HepG2 (cell line): ENCODE measurements at regions not wholly inside any gene's neighbourhood (a gene's known extent, or its start where the extent isn't known, plus 50 kb on each side); places are given as distances from the start of the nearest gene placed in this dataset.

Source experiments
- ATAC-seq: fragments of 200-7000 bp; cut with Tn5 transposase; 3 replicates; pipeline ENCODE4 v1.9.1; 2020; ENCODE audit warnings: mild to moderate bottlenecking, moderate library complexity
- BruUV-seq: library from RNA; stranded (reverse); fragments of 400-500 nt; replicated peaks from 2 replicates; lab custom pipeline; 2021; lab: Mats Ljungman, UMichigan
- CTCF ChIA-PET: fragments of 300-600 bp; formaldehyde crosslinking; extraction: SDS; loops from one replicate; lab custom pipeline; 2021; ENCODE audit warnings: low total read pairs, inconsistent platforms, low intra/inter-chr PET ratio; lab: Yijun Ruan, JAX
- POLR2A ChIA-PET: fragments of 350-600 bp; sonication (Branson Sonifier 250); formaldehyde crosslinking; loops from one replicate; lab custom pipeline; 2020; ENCODE audit warnings: antibody characterized with exemption, inconsistent platforms; lab: Yijun Ruan, JAX
- DNase-seq: peaks from one replicate; pipeline ENCODE4 v3.0.0-alpha.2; 2015; ENCODE audit warnings: low spot score
- FAIRE-seq: peaks from 3 replicates; lab custom pipeline; 2011; peaks lifted over from hg19 to GRCh38; lab: Jason Lieb, UNC
- H2AFZ ChIP-seq: one replicate; pipeline ENCODE4 v1.6.1; 2011; ENCODE audit warnings: low read length, inconsistent platforms
- H3K27ac ChIP-seq: fragments of 300-600 bp; 3 replicates; pipeline ENCODE4 v1.8.0; 2011; ENCODE audit warnings: mixed run types, mild to moderate bottlenecking, mixed read lengths, low read length, inconsistent platforms; ENCODE audit not compliant: insufficient read depth; ENCODE audit errors: extremely low read length
- H3K27me3 ChIP-seq, 2 experiments: fragments of 200-600 bp in 1 of 2; 2 replicates in 1 of 2; 3 replicates in 1 of 2; pipeline versions ENCODE4 v1.6.0 to v1.8.0; 2011; ENCODE audit warnings: low read length in 2 of 2, mild to moderate bottlenecking in 2 of 2, moderate library complexity in 2 of 2, inconsistent platforms in 1 of 2; ENCODE audit not compliant: insufficient read depth in 2 of 2, control insufficient read depth in 1 of 2
- H3K36me3 ChIP-seq, 2 experiments: fragments of 200-600 bp in 1 of 2; replicated peaks in 1 of 2; 2 replicates in 1 of 2; 3 replicates in 1 of 2; pipeline versions ENCODE4 v1.5.1 to v1.8.0; 2011; ENCODE audit warnings: low read length in 2 of 2, inconsistent platforms in 1 of 2; ENCODE audit not compliant: insufficient read depth in 2 of 2, control insufficient read depth in 1 of 2
- H3K4me1 ChIP-seq: 2 replicates; pipeline ENCODE4 v1.5.1; 2012; ENCODE audit warnings: low read length, inconsistent platforms; ENCODE audit not compliant: insufficient read depth
- H3K4me2 ChIP-seq: 2 replicates; pipeline ENCODE4 v1.6.0; 2011; ENCODE audit warnings: low read depth, low read length, inconsistent platforms
- H3K4me3 ChIP-seq, 3 experiments: fragments of 200-600 bp in 1 of 3; sonication (generic), shearing (Covaris generic) in 1 of 3; replicated peaks in 1 of 3; 2 replicates each; pipeline ENCODE4 v1.5.1; 2011 to 2016; ENCODE audit warnings: low read length in 3 of 3, inconsistent platforms in 2 of 3, low read depth in 2 of 3, mild to moderate bottlenecking in 2 of 3, control low read depth in 1 of 3, mixed read lengths in 1 of 3; ENCODE audit not compliant: insufficient read depth in 1 of 3
- H3K79me2 ChIP-seq: one replicate; pipeline ENCODE4 v1.6.1; 2011; ENCODE audit warnings: low read length, inconsistent platforms; ENCODE audit not compliant: insufficient read depth
- H3K9ac ChIP-seq: 2 replicates; pipeline ENCODE4 v1.6.0; 2011; ENCODE audit warnings: mild to moderate bottlenecking, low read depth, low read length, inconsistent platforms; ENCODE audit not compliant: insufficient read depth
- H3K9me3 ChIP-seq: 2 replicates; pipeline ENCODE4 v1.5.1; 2012; ENCODE audit warnings: mild to moderate bottlenecking, low read length
- H4K20me1 ChIP-seq: 2 replicates; pipeline ENCODE4 v1.6.0; 2011; ENCODE audit warnings: inconsistent platforms, mild to moderate bottlenecking, low read length, moderate library complexity; ENCODE audit not compliant: insufficient read depth
- BRCA1 ChIP-seq: sonication (generic); formaldehyde crosslinking; IDR thresholded peaks from 2 replicates; pipeline ENCODE4 v1.4.0; 2020; ENCODE audit warnings: missing genetic modification reagents
- ELF1 ChIP-seq: sonication (generic); formaldehyde crosslinking; IDR thresholded peaks from 2 replicates; pipeline ENCODE4 v1.4.0; 2020; ENCODE audit warnings: missing genetic modification reagents
- EZH2 ChIP-seq: conservative IDR thresholded peaks from 2 replicates; pipeline ENCODE4 v1.6.1; 2012; ENCODE audit warnings: mild to moderate bottlenecking, low read depth, low read length, moderate library complexity
- FIP1L1 ChIP-seq: fragments of 200-400 bp; formaldehyde crosslinking; IDR thresholded peaks from 2 replicates; pipeline ENCODE4 v1.6.1; 2018; ENCODE audit warnings: low read depth, mild to moderate bottlenecking, low read length, moderate library complexity, borderline replicate concordance; ENCODE audit not compliant: insufficient read depth
- ISL2 ChIP-seq: sonication (generic); formaldehyde crosslinking; IDR thresholded peaks from 2 replicates; pipeline ENCODE4 v1.5.0; 2020; ENCODE audit warnings: missing genetic modification reagents
- KDM5B ChIP-seq: sonication (generic); formaldehyde crosslinking; IDR thresholded peaks from 2 replicates; pipeline ENCODE4 v1.4.0; 2020; ENCODE audit warnings: missing genetic modification reagents, mild to moderate bottlenecking, borderline replicate concordance
- NCOA2 ChIP-seq: sonication (generic); formaldehyde crosslinking; IDR thresholded peaks from 2 replicates; pipeline ENCODE4 v1.8.0; 2022; ENCODE audit warnings: inconsistent platforms
- NFATC3 ChIP-seq: sonication (generic); formaldehyde crosslinking; IDR thresholded peaks from 2 replicates; pipeline ENCODE4 v1.5.1; 2020; ENCODE audit warnings: mild to moderate bottlenecking, missing genetic modification reagents
- PITX1 ChIP-seq: sonication (generic); formaldehyde crosslinking; IDR thresholded peaks from 2 replicates; pipeline ENCODE4 v1.5.1; 2020; ENCODE audit warnings: mild to moderate bottlenecking, missing genetic modification reagents
- TEAD2 ChIP-seq: sonication (generic); formaldehyde crosslinking; IDR thresholded peaks from 2 replicates; pipeline ENCODE4 v1.9.0; 2021; ENCODE audit warnings: missing genetic modification reagents
- ZBTB39 ChIP-seq: sonication (generic); formaldehyde crosslinking; IDR thresholded peaks from 2 replicates; pipeline ENCODE4 v1.5.0; 2020; ENCODE audit warnings: missing genetic modification reagents
- ZKSCAN5 ChIP-seq: sonication (generic); formaldehyde crosslinking; IDR thresholded peaks from 2 replicates; pipeline ENCODE4 v1.5.1; 2020; ENCODE audit warnings: mild to moderate bottlenecking, missing genetic modification reagents
- ZNF224 ChIP-seq: sonication (generic); formaldehyde crosslinking; IDR thresholded peaks from 2 replicates; pipeline ENCODE4 v1.5.0; 2020; ENCODE audit warnings: mild to moderate bottlenecking, missing genetic modification reagents
- ZNF24 ChIP-seq: fragments of 450-650 bp; IDR thresholded peaks from 2 replicates; pipeline ENCODE4 v1.6.1; 2017; ENCODE audit warnings: antibody characterized with exemption, mild to moderate bottlenecking
- ZNF329 ChIP-seq: sonication (generic); formaldehyde crosslinking; IDR thresholded peaks from 2 replicates; pipeline ENCODE4 v1.9.0; 2021; ENCODE audit warnings: low read depth, mild to moderate bottlenecking, missing genetic modification reagents
- WGBS: methylation state at CpG from one replicate; pipeline ENCODE4 v1.1.6; 2017; ENCODE audit warnings: low lambda C conversion rate; 5-methylcytosine and 5-hydroxymethylcytosine counted together
- in situ Hi-C: cut with HindIII; loops from 2 replicates; pipeline ENCODE4 v1.10.0; 2017; ENCODE audit warnings: low pct_unique_long_range_greater_than_20kb; ENCODE audit not compliant: extremely low pct_ligation_motif_present
- intact Hi-C: fragments of 100-400 bp; cut with micrococcal nuclease; formaldehyde crosslinking; loops from one replicate; pipeline ENCODE4 v1.10.0; 2022; ENCODE audit not compliant: unreplicated experiment
- TF ChIP-seq, protein P1 (sequence below): sonication (generic); formaldehyde crosslinking; IDR thresholded peaks from 2 replicates; pipeline ENCODE4 v1.4.0; 2020; ENCODE audit warnings: mild to moderate bottlenecking, missing genetic modification reagents

DNA sequence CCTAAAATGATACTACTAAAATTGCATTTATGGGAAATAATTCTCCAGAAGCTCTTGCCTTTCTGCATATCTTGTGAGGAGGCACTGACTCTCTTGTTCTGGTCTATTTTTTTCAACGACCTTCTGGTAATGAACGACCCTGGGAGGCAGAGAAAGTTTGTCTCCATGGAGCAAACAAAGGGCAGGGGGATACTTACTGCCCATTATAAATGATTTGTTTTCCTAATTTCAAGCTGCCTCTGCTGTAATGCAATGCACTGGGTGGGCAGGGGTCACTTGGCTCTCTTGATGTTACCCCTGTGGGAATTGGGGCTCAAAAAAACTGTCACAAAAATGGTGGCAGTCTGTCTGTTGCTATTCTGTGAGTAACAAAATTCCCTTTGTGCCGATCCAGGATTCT, 643.2 kb downstream of the LIG4 start:
- H3K9ac ChIP-seq = no peak overlapping the region
- in situ Hi-C loops (no loop called here), intact Hi-C loops (no loop called here)
- H4K20me1 ChIP-seq = no peaks in the 10 kb centered on the region
- no peak for DNase-seq
- no peak overlapping the region for H2AFZ ChIP-seq
- POLR2A ChIA-PET = no interaction called here
- TF ChIP-seq TEAD2 (CRISPR knock-in tag) (no peak), ISL2 (CRISPR knock-in tag) (no peak), FIP1L1 (no peak), ZNF24 (no peak), NFATC3 (CRISPR knock-in tag) (no peak), EZH2 (no peak), BRCA1 (CRISPR knock-in tag) (no peak), ELF1 (CRISPR knock-in tag) (no peak), ZNF329 (CRISPR knock-in tag) (no peak), ZKSCAN5 (CRISPR knock-in tag) (no peak), ZBTB39 (CRISPR knock-in tag) (no peak), KDM5B (CRISPR knock-in tag) (no peak), PITX1 (CRISPR knock-in tag) (no peak), NCOA2 (CRISPR knock-in tag) (no peak), ZNF224 (no peak)
- TF ChIP-seq, protein P1, sequence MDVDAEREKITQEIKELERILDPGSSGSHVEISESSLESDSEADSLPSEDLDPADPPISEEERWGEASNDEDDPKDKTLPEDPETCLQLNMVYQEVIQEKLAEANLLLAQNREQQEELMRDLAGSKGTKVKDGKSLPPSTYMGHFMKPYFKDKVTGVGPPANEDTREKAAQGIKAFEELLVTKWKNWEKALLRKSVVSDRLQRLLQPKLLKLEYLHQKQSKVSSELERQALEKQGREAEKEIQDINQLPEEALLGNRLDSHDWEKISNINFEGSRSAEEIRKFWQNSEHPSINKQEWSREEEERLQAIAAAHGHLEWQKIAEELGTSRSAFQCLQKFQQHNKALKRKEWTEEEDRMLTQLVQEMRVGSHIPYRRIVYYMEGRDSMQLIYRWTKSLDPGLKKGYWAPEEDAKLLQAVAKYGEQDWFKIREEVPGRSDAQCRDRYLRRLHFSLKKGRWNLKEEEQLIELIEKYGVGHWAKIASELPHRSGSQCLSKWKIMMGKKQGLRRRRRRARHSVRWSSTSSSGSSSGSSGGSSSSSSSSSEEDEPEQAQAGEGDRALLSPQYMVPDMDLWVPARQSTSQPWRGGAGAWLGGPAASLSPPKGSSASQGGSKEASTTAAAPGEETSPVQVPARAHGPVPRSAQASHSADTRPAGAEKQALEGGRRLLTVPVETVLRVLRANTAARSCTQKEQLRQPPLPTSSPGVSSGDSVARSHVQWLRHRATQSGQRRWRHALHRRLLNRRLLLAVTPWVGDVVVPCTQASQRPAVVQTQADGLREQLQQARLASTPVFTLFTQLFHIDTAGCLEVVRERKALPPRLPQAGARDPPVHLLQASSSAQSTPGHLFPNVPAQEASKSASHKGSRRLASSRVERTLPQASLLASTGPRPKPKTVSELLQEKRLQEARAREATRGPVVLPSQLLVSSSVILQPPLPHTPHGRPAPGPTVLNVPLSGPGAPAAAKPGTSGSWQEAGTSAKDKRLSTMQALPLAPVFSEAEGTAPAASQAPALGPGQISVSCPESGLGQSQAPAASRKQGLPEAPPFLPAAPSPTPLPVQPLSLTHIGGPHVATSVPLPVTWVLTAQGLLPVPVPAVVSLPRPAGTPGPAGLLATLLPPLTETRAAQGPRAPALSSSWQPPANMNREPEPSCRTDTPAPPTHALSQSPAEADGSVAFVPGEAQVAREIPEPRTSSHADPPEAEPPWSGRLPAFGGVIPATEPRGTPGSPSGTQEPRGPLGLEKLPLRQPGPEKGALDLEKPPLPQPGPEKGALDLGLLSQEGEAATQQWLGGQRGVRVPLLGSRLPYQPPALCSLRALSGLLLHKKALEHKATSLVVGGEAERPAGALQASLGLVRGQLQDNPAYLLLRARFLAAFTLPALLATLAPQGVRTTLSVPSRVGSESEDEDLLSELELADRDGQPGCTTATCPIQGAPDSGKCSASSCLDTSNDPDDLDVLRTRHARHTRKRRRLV (CRISPR knock-in tag) = no peak
- CTCF ChIA-PET = no interaction called here
- no peak overlapping the region for H3K4me3 ChIP-seq
- no peak overlapping the region for H3K4me2 ChIP-seq
- H3K4me1 ChIP-seq = no peaks in the 10 kb centered on the region
- H3K36me3 ChIP-seq = no peaks in the 10 kb centered on the region
- no peak overlapping the region for H3K27ac ChIP-seq
- BruUV-seq = no TSS peak
- H3K9me3 ChIP-seq = peaks cover 4% of the 10 kb centered on the region; the same call in 1 of the 2 replicates
- H3K79me2 ChIP-seq = no peaks in the 10 kb centered on the region
- FAIRE-seq = no peak
- H3K27me3 ChIP-seq = no peaks in the 10 kb centered on the region
- no peak for ATAC-seq
- 0% methylated on average over 2 of the region's 3 CpGs for WGBS
